ENCODE measurements at regions not wholly inside any gene's neighbourhood (a gene's known extent, or its start where the extent isn't known, plus 50 kb on each side); places are given as distances from the start of the nearest gene placed in this dataset.
"Not testable (repeated sequence)": the region's sequence is repeated elsewhere in the genome, so short reads cannot be mapped to it uniquely, and the experiment has no call there.

DNA sequence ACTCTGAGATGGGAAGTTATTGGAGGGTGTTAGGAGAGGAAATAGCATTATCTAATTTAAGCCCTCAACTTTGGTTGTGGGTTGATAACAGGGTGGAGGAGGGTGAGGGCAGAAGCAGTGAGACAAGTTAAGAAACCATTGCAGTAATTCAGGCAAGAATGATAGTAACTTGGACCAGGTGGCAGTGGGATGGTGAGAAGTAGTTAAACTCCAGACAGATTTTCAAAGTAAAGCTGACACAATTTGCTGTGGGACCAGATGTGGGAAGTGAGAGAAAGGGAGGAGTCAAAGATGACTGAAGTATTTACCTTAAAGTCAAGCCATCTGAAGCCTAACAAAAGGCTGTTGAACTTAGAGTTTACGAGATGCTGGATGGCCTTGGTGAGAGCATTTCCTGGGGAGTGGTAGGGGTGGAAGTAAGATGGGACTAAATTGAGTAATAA, 163.2 kb upstream of the KLF7 start:
- no peak for DNase-seq (ENCODE audit: low read depth)

DNA sequence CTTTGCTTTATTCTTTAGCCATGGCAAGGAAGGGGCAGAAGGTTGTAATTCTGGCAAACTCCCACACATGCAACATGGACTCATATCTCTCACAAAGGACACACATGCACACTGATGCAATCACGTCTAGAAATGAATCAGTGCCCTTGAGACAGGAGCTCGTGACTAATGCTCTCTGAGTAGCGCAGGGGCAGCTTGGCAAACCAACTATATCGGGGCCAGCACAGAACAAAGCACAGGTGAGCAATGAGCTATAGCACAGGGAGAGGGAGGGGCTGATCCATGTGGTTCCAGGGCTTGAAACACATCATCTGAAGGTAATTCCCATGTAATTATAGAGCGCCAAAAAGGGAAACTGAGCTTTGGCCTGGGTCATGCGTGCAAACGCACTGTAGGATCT, 165.2 kb upstream of the KLF7 start:
- no peak for DNase-seq (ENCODE audit: low read depth)

DNA sequence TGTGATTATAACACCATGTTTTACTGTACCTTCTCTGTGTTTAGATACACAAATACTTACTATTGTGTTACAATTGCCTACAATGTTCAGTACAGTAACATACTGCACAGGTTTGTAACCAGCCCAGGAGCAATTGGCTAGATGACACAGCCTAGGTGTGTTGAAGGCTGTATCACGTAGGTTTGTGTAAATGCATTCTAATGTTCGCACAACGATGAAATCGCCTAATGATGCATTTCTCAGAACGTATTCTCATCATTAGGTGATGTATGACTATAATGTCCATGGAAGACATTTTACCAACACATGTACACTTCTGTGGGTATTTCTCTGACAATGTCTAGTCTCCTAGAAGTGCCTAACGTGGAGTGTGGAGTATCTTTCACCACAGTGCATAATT, 165.9 kb upstream of the KLF7 start:
- DNase-seq (ENCODE audit: low read depth) = no peak

DNA sequence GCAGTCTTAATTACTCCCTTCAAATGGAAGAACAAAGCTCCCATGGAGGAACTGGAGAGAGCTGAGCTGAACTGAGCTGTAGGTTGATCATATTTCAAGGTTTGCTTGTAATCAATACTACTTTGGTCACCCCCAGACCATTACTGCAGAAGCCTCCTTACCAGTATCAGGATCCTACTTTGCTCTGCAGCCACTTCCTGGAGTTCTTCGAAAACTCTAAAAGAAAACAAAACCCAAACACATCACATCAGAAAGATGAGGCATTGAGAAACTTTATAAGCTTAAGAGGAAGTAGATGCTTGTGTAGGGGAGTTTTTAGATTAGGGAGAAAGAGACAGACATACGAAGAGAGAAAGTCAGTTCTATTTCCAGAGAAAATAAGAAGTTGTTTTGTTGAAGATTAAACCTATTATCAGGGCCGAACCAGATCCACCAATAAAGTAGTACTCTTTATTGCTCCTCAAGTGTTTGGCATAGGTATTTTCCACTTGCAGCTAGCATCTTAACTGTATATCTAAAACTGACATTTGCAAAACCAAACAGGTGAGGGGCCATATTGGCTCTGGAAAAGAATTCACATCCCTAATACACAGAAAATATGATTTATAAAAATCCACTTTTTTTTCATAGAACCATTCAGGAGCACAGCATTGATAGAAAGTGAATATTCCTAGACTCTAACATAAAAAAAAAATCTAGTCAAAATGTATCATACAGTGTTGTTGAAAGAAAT, 166.9 kb upstream of the KLF7 start:
- no peak for DNase-seq (ENCODE audit: low read depth)

DNA sequence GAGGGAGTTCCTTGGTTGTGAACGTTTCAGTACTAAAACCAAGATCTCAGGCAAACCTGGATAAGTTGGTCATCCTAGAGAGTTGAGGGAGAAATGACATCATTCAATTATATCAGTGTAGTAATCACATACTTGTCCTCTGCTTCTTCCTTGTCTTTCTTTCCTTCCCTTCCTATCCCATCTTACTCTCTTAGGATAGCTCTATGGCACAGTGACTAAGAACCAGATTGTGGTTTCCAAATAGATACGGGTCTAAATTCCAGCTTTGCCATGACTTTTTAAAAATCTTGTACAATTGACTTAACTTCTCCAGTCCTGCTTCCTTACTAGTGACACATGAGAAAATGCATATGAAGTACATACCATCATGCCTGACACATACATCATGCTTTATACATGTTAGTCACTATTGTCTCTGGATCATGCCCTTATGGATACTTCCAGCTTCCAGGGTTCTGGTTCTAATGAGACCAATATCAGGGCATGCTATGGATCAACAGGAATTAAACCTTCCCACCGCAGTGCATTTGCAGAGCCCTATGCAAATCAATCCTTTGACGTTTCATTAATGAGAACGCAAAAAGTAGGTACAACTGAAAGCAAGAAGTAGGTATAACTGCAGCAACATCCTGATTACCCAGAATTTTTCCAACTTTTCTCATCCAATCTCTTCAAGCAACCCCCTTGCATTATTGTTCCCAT, 168.0 kb upstream of the KLF7 start:
- no peak for DNase-seq (ENCODE audit: low read depth)

DNA sequence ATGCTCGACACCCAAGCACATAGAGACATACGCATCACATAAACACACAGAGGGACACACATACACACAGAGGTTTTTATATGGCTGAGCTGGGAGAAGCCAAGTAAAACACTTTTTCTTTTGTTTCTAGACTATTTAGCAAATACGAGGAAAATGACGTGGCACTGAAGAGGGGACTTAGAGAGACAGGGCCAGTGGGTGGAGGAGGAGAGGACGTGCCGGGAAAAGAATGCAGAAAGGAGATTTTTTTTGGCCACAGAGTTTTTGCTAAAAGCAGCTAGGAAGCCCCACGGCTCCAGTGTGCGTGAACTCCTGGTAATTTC, 168.5 kb upstream of the KLF7 start:
- no peak for DNase-seq (ENCODE audit: low read depth)

DNA sequence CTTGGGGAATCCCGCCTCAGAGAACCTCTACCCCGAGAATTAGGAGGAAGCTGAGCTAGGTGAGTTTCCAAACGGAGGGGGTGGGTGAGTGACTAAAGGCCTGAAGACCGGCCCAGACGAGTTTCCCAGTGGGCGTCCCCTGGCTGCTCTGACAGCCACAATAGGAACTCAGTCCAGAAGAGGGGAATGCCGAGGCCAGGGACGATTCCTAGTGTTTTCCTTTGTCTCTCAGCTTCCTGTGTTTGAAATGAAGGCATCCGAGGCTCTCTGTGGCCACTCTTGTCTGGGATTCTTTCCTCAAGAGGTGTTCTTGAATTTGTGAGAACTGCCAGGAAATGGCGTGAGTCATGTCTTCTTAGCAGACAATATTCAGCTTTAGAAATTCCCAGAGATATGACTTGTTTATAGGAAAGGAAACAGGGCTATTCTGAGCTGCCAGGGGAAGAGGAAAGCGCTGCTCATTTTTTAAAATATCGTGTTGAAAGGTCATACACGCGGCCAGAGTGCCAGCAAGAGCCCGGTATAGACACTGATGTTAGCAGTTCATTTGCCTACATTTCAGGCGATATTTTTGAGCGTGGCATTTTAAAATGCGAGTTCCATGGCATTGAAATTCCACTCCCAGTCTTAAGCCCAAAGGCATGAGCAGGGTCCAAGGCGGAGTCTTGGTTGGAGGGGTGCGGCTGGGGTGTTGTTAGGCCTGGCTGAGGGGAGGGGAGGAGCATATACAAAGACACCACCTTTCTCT, 169.1 kb upstream of the KLF7 start:
- DNase-seq (ENCODE audit: low read depth) = no peak

DNA sequence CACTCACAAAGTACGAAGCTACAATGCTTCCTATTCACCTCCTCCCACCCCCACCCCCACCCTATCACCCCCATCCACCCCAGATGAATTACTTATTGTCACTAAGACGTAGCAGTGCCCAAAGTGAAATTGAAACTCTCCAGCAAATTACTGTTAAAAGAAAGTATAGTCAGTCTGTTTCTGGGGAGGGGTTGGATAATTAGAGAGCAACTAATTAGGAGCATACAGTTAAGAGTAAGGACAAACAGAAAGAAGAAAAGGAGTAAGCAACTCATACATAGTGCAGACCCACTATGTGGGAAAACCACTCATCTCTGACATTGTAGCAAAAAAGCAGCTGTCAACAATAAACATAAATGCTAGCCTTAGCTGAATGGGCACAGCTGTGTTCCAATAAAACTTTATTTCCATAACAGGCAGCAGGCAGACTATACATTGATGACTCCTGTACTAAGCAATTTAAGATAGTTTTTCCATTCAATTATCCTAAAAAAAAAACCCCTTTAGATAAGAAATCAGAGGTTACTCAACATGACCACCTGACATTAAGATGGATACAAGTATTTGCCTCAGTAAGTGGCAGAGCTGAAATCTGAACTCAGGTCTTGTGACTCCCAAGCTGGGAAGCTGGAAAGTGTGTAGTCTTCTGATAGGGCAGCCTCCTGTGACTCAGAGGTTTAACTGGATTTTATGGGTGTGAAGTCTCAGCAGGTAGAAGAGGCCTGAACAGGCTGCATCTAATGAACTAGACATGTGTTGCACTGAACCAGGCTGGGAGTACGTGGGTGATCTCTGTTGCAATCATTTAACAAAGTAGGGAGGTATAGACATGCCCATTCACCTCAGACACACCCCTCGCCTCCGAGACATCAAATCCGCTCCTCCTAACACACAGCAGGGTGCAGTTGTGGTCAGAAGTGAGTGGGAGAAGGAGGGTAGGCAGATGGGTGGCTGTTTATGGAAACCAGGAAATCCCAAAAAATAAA, 171.8 kb upstream of the KLF7 start:
- DNase-seq (ENCODE audit: low read depth) = no peak

DNA sequence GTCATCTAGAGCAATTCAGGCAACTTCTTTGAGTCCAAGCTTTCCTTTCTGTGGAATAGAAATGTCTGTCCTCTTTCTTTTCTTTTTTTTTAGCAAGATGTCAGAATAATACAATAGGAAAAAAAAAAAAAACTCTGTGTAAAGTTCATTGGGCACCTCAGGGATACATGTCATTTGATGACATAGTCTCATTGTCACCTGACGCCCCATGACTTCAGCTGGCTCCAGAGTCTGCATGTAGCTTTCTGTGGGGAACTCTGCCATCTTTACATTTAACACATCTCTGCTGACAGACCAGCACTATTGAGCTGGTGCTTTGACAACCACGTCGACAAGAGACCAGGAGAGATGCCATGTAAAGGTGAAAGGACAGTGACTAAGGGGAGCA, 172.5 kb upstream of the KLF7 start:
- DNase-seq (ENCODE audit: low read depth) = no peak

DNA sequence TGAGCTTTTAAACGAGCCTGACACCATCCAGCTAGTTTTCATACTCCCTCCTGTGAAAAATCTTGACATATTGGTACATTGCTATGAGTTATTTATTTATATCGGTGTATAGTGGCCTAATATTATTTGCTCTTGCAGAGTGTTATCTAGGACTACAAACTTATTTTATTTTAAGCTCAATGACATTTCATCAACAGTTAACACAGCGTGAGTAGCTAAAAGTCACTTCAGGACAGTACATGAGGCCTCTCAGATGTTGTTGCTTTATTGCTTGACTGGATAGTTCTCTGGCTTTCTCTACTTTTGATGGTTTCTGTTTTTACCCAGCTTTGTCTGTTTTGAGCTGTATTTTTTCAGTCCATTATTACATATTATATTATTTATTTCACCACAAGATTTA, 172.9 kb upstream of the KLF7 start:
- no peak for DNase-seq (ENCODE audit: low read depth)

DNA sequence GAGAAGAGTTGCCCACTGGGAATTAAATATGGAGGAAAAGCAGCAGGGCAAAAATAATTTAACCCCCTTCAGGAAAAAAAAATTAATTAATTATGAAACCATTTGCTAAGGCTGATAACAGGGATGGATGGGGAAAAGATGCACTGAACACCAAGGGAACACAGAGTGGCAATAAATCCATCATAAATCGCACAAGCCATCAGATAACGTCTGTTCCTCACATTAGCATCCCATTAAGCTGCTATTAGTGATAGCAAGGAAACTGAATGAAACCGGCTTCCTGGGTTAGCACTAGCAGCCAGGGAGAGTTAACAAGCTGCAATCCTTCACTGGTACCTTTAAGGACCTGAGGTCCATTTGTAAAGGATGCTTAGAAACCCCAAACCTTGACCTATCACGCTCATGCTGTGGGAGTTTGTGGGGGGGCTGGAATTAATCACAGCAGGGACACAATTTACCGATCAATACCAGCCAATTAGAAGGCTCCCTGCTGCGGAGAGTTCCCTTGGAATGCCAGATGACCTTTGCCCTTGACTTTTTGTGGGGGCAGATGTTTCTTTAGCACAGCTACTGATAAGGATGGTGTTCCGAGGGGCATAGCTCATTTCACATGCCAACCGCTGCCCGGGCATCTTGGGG, 175.5 kb upstream of the KLF7 start:
- DNase-seq (ENCODE audit: low read depth) = no peak

DNA sequence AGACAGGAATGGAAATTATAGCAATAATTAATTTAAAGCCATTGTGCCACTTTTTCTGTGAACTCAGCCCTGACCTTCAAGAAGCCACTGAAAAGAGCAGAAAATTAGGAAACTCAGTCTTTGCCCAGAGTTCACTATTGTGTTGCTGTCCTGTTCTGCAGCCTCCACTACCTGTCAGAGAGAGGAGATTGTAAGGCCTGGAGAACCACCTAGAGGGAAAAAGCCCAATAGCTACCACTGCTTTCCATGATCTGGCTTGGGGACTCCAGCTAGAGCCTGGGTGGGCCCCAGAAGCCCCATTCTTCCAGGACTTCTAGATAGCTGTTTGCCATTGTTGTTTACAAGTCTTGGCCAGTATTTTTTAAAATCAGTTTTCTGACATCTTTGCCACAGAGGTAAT, 176.1 kb upstream of the KLF7 start:
- DNase-seq (ENCODE audit: low read depth) = no peak

DNA sequence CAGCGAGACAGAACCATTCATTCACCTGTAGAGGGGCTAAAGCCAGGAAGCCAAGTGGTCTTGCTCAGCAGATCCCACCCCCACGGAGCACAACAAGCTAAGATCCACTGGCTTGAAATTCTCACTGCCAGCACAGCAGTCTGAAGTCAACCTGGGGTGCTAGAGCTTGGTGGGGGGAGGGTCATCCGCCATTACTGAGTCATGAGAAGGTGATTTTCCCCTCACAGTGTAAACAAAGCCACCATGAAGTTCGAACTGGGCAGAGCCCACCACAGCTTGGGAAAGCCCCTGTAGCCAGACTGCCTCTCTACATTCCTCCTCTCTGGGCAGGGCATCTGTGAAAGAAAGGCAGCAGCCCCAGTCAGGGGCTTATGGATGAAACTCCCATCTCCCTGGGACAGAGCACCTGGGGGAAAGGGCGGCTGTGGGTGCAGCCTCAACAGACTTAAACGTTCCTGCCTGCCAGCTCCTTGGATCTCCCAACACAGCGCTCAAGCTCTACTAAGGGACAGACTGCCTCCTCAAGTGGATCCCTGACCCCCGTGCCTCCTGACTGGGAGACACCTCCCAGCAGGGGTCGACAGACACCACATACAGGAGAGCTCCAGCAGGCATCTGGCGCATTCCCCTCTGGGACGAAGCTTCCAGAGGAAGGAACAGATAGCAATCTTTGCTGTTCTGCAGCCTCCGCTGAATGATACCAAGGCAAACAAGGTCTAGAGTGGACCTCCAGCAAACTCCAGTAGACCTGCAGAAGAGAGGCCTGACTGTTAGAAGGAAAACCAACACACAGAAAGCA, 179.0 kb upstream of the KLF7 start:
- not testable (repeated sequence) for DNase-seq (ENCODE audit: low read depth)

DNA sequence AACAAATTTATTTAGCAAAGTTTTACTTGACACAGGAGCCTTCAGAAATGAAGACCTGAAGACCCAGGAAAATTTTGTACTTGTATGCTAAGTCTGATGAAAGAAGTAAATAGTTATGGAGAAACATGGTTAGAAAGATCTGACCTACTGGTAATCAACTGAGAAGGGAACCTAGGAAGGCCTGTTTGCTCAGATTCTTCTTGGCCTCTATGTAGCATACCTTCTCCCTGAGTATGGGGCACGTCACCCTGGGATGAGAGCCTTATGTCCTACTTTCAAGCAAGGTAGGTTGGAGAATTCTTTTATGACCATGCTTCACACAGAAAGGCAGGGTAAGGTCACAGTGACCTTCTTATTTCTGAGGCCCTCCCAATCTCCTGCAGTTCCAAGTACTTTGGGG, 178.6 kb upstream of the CREB1 start:
- DNase-seq (ENCODE audit: low read depth) = no peak

DNA sequence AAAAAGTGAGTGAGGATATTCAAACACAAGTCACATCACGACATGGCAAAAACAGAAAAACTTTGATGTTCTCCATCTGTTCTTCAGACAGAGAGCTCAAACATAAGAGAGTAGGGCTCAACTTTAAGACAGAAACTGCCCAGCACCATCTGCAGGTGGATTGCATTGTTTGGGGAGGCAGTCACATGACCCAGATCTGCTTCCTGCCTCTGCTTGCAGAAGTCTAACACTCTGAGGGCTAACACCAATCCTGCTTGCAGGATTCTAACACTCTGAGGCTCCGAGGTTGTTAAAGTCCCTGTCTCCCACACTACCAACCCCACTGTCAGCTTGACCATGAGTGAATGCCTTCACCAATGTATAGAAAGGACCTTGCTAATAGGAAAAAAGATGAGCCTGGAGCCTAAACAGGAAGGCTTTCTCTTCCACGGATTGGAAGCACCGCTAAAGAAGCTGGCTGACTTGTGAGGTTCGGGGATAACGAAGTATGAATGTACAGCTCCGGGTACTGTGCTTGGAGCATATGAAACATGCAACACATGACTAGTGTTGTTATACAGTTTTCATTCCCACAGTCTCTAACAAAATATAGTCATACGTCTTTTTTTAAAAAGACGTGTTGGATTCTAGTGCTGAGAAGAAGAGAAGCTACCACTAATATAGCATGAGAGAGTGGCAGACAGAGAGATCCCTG, 176.6 kb upstream of the CREB1 start:
- no peak for DNase-seq (ENCODE audit: low read depth)

DNA sequence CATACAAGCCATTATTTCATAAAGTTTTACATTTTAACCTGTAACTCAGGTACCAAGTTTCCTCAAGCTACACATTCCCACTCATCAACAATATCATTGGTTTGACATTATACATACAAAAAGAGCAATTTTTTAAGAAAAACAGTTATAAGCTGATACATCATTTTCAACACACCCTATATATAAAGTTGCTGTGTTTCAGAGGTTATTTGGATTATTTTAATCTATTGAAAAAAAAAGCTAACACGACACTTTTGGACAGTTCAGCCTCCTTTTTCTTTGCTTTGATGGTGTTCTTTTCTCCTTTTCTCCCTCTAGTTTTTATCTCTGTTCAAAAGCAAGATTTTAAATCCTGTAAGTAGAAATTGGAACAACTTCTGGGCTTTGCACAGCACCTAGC, 175.9 kb upstream of the CREB1 start:
- no peak for DNase-seq (ENCODE audit: low read depth)

DNA sequence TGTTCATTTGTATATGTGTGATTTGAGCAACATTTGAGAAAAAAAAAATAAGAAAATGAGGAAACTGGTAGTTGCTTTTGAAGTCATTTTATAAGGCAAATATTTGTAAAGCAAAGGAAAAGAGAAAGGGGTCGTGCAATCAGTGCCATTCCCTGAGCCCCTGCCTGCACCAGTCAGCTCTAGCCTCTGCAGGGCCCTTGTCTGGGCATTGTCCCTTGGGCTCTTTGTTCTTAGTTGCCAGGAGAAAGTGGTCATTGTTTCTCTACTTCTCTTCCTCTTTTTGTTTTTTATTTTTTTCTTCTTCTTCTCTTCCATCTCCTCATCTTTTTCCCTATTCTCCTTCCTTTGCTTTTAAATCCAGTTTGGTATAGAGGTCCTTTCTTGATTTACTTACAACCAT, 175.3 kb upstream of the CREB1 start:
- DNase-seq (ENCODE audit: low read depth) = no peak

DNA sequence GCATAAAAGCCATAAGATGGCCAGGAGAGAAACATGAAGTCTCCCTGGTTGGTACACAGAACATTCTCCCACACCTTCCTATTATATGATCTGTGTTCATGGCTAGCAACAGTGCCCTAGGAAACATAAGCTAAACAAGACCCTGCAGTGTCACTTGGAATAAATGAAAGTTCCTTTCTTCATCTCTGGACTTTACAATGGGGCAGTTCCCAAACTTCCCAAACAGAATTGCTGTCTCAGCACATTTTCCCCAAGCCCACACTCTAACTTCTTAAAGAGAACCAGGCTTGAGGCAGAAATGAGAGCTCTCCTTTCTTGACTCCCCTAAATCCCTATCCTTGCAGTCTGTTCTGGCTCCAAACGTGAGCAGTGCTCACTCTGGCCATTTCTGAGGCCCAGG, 173.2 kb upstream of the CREB1 start:
- DNase-seq (ENCODE audit: low read depth) = no peak

DNA sequence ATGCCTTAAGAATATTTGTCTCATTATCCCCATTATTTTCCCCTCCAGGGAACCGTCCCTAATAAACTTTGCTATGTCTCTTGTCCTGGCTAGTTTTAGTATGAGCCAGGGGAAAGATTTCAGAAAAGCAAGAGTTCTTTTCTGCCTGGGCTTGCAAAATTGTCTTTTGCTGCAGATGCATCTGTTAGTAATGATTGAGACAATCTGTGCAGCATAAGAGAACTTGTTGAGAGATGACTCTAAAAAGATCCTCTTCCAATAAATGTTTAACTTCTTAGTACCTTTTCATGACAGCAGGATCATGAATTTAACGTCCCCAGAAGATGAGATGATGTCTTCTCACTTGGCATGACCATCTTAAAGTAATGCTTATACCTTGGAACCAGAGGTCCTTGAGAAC, 172.5 kb upstream of the CREB1 start:
- DNase-seq (ENCODE audit: low read depth) = no peak

DNA sequence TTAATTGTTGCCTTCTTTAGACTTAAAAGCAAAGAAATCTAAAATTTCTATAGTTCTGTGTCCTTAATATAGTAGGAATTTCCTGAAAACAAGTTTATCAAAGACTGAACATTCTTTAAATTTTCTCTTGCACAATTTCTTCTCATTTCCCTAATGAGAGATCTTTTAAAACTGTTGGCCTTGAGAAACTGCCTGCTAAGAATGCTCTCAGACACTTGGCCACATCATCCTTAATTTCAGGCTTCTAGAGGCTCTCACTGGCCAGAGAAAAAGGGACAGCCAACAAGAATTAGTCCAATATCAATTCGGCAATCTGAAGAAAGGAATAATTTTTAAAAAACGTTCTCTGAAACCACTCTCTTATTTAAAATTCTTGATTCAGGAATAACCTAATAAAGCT, 167.0 kb upstream of the CREB1 start:
- no peak for DNase-seq (ENCODE audit: low read depth)

Data from activated T-helper 1 cell treated with Interleukin-2 at 50 U/mL for 16 hours (primary cell).